Tibial nerve (tissue), 4 donors: ENCODE measurements at regions not wholly inside any gene's neighbourhood (a gene's known extent, or its start where the extent isn't known, plus 50 kb on each side); places are given as distances from the start of the nearest gene placed in this dataset.

Experiments
- DNase-seq, 2 donors: peaks; one replicate each; pipeline ENCODE4 v3.0.0-alpha.2; 2019; ENCODE audit warnings: low spot score in 2 of 2
- H3K27ac ChIP-seq, 4 donors: fragments of 200-600 bp; sonication (generic) in 3 of 4; one replicate each; pipeline ENCODE4 v1.5.1; 2017 to 2019; ENCODE audit warnings: mild to moderate bottlenecking in 1 of 4
- H3K27me3 ChIP-seq, 2 donors: fragments of 200-600 bp; sonication (generic) in 1 of 2; one replicate each; pipeline versions ENCODE4 v1.5.1 to v1.6.0; 2017 to 2019
- H3K36me3 ChIP-seq, 3 donors: fragments of 200-600 bp; sonication (generic); one replicate each; pipeline ENCODE4 v1.5.1; 2018 to 2019
- H3K4me1 ChIP-seq, 4 donors: fragments of 200-600 bp; sonication (generic) in 3 of 4; one replicate each; pipeline ENCODE4 v1.5.1; 2017 to 2019
- H3K4me3 ChIP-seq, 4 donors: fragments of 200-600 bp; sonication (generic) in 3 of 4; one replicate each; pipeline ENCODE4 v1.5.1; 2017 to 2019; ENCODE audit warnings: mild to moderate bottlenecking in 1 of 4, moderate library complexity in 1 of 4
- H3K9me3 ChIP-seq, 4 donors: fragments of 200-600 bp; sonication (generic) in 3 of 4; one replicate each; pipeline ENCODE4 v1.5.1; 2017 to 2019
- EP300 ChIP-seq, 2 donors: sonication (generic); formaldehyde crosslinking; IDR thresholded peaks; one replicate each; pipeline ENCODE4 v1.6.1; 2017; ENCODE audit warnings: antibody characterized with exemption in 2 of 2, mild to moderate bottlenecking in 1 of 2
- POLR2A ChIP-seq, 2 donors: fragments of 450-650 bp; IDR thresholded peaks; one replicate each; pipeline ENCODE4 v1.6.1; 2017; ENCODE audit warnings: antibody characterized with exemption in 2 of 2, mild to moderate bottlenecking in 2 of 2, moderate library complexity in 2 of 2
- WGBS, 2 donors: methylation state at CpG; one replicate each; pipeline ENCODE4 v1.1.5; 2018; 5-methylcytosine and 5-hydroxymethylcytosine counted together
- TF ChIP-seq, protein P1 (sequence below), 5 experiments: fragments of 200-600 bp in 3 of 5; fragments of 450-650 bp in 2 of 5; sonication (generic) in 3 of 5; IDR thresholded peaks; one replicate each; pipeline ENCODE4 v1.5.1; 2016 to 2019; ENCODE audit warnings: antibody characterized with exemption in 5 of 5, mild to moderate bottlenecking in 3 of 5, moderate library complexity in 2 of 5

- TF ChIP-seq, protein P1, sequence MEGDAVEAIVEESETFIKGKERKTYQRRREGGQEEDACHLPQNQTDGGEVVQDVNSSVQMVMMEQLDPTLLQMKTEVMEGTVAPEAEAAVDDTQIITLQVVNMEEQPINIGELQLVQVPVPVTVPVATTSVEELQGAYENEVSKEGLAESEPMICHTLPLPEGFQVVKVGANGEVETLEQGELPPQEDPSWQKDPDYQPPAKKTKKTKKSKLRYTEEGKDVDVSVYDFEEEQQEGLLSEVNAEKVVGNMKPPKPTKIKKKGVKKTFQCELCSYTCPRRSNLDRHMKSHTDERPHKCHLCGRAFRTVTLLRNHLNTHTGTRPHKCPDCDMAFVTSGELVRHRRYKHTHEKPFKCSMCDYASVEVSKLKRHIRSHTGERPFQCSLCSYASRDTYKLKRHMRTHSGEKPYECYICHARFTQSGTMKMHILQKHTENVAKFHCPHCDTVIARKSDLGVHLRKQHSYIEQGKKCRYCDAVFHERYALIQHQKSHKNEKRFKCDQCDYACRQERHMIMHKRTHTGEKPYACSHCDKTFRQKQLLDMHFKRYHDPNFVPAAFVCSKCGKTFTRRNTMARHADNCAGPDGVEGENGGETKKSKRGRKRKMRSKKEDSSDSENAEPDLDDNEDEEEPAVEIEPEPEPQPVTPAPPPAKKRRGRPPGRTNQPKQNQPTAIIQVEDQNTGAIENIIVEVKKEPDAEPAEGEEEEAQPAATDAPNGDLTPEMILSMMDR (IDR thresholded peaks at IDR 0.05), result no peak
- no peak for TF ChIP-seq POLR2A (IDR thresholded peaks at IDR 0.05)
- TF ChIP-seq EP300 (IDR thresholded peaks at IDR 0.05), result no peak
- no peak for DNase-seq
- Histone ChIP-seq H3K9me3 (no peaks in the 10 kb centered on the region), H3K4me3 (no peak overlapping the region), H3K4me1 (no peaks in the 10 kb centered on the region), H3K36me3 (no peaks in the 10 kb centered on the region), H3K27me3 (no peaks in the 10 kb centered on the region), H3K27ac (no peak overlapping the region)
- WGBS, 2 donors, result 71 to 72% methylated on average over 7 of the region's 7 CpGs
Measured at GRCh38 chr21:23475281-23476219, 2131.7 kb downstream of the MRPL39 start.

- no peaks in the 10 kb centered on the region for H3K27me3 ChIP-seq
- H3K27ac ChIP-seq, result no peak overlapping the region
- H3K4me1 ChIP-seq, result no peaks in the 10 kb centered on the region
- H3K36me3 ChIP-seq, result no peaks in the 10 kb centered on the region
- no peak for TF ChIP-seq POLR2A (IDR thresholded peaks at IDR 0.05)
- no peak for TF ChIP-seq EP300 (IDR thresholded peaks at IDR 0.05)
- TF ChIP-seq, protein P1 (IDR thresholded peaks at IDR 0.05), result no peak
- no peak for DNase-seq
- no peak overlapping the region for H3K4me3 ChIP-seq
- no peaks in the 10 kb centered on the region for H3K9me3 ChIP-seq
Measured at GRCh38 chr21:23471877-23472276, 2135.4 kb downstream of the MRPL39 start.

DNA sequence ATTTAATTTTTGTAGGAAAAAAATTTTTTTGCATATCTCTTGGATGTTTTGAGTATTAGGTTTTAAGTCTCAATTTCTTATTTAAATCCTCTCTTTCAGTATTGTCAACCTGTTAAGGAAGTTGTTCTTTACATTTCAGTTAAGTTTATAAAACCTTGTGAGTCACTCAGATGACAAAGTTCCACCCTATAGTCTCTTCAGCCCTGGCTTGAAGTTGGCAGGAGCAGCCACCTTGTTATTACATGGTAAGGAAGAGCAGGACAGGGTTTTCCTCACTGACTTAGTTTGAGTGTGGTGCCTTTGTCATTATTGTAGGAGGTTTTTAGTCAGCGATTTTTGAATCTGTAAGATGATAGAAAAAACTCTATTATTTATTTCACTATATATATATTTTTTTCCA, 2143.9 kb downstream of the MRPL39 start:
- Histone ChIP-seq H3K27me3 (no peaks in the 10 kb centered on the region), H3K36me3 (no peaks in the 10 kb centered on the region), H3K27ac (no peak overlapping the region), H3K4me1 (no peaks in the 10 kb centered on the region), H3K9me3 (no peaks in the 10 kb centered on the region), H3K4me3 (no peak overlapping the region)
- WGBS, 2 donors, result 44 to 49% methylated on average over 1 of the region's 1 CpG
- TF ChIP-seq EP300 (IDR thresholded peaks at IDR 0.05) (no peak), POLR2A (IDR thresholded peaks at IDR 0.05) (no peak)
- TF ChIP-seq, protein P1 (IDR thresholded peaks at IDR 0.05), result no peak
- DNase-seq, result no peak

GRCh38 chr21:23455676-23456075, 2151.6 kb downstream of the MRPL39 start:
- no peak for TF ChIP-seq EP300 (IDR thresholded peaks at IDR 0.05)
- H3K27me3 ChIP-seq, result no peaks in the 10 kb centered on the region
- H3K4me1 ChIP-seq, result no peaks in the 10 kb centered on the region
- H3K36me3 ChIP-seq, result no peaks in the 10 kb centered on the region
- H3K4me3 ChIP-seq, result no peak overlapping the region
- DNase-seq, result no peak
- no peak overlapping the region for H3K27ac ChIP-seq
- WGBS, 2 donors, result 76 to 79% methylated on average over 4 of the region's 4 CpGs
- no peaks in the 10 kb centered on the region for H3K9me3 ChIP-seq

DNA sequence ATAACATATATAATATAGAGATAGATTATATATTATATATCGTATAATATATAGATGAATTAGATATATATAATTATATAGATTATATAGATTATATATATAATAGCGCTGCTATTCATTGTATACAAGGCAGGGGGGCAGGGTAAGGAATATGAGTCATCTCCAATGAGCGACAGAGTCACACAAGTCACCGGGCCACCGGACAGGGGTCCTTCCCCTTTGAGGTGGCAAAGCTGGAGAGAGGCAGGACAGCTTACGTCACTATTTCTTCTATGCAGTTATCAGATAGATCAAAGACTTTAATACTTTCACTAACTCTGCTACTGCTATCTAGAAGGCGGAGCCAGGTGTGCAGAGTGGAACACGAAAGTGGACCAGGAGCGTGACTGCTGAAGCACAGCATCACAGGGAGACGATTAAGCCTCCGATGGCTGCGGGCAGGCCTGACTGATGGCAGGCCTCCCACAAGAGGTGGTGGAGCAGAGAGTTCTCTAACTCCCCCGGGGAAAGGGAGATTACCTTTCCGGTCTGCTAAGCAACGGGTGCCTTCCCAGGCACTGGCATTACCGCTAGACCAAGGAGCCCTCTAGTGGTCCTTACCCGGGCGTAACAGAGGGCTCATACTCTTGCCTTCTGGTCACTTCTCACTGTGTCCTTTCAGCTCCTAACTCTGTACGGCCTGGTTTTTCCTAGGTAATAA, 2154.7 kb downstream of the MRPL39 start:
- Histone ChIP-seq H3K36me3 (no peaks in the 10 kb centered on the region), H3K27ac (no peak overlapping the region), H3K4me1 (no peaks in the 10 kb centered on the region), H3K4me3 (no peak overlapping the region), H3K9me3 (no peaks in the 10 kb centered on the region), H3K27me3 (no peaks in the 10 kb centered on the region)
- no peak for DNase-seq
- 54 to 55% methylated on average over 18 to 19 of the region's 19 CpGs for WGBS, 2 donors
- TF ChIP-seq EP300 (IDR thresholded peaks at IDR 0.05) (no peak), POLR2A (IDR thresholded peaks at IDR 0.05) (no peak)
- TF ChIP-seq, protein P1 (IDR thresholded peaks at IDR 0.05), result no peak
